Fibroblast of upper back skin (primary cell): ENCODE measurements at regions not wholly inside any gene's neighbourhood (a gene's known extent, or its start where the extent isn't known, plus 50 kb on each side); places are given as distances from the start of the nearest gene placed in this dataset.
"Not testable (repeated sequence)": the region's sequence is repeated elsewhere in the genome, so short reads cannot be mapped to it uniquely, and the experiment has no call there.

Experiments used
- DNase-seq: peaks from one replicate; pipeline ENCODE4 v3.0.0-alpha.2; 2013

DNA sequence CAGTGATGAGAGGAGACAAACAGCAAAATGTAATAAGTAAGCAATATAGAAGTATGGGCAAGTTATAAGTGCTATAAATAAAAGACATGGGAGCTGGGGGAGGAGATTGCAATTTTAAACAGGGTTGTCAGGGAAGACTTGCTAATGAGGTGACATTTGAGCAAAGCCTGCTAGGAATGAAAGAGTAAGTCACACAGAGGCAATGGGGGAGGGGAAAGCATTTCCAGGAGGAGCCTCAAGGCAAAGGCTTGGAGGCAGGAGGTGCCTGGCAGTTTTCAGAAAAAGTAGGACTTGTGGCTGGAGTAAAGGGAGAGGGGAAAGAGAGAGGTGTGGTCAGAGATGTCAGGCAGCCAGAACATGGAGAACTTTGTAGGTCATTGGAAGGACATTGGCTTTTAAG lies 124.4 kb upstream of the NMUR2 start:
- DNase-seq: no peak

GRCh38 chr5:152532714-152533113 lies 127.6 kb upstream of the NMUR2 start:
- DNase-seq: peak; percentile 67

DNA sequence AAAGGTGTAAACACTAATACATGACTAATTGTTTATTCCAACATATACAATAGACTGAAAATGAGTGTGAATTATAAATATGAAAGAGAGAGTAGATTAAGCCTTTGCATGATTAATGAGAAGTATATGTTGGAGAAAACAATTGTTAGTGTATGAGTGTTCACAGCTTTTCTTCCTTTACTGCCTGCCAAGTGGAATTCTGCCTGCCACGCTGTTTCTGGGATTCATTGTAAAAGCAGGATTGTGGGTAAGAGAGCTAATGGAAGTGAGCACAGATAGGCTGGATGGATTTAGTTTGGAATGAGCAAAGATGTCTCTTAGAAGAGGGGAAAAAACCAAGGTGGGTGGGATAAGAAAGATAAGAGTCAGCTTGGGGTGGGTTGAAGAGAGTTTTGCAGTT lies 129.6 kb upstream of the NMUR2 start:
- no peak for DNase-seq

DNA sequence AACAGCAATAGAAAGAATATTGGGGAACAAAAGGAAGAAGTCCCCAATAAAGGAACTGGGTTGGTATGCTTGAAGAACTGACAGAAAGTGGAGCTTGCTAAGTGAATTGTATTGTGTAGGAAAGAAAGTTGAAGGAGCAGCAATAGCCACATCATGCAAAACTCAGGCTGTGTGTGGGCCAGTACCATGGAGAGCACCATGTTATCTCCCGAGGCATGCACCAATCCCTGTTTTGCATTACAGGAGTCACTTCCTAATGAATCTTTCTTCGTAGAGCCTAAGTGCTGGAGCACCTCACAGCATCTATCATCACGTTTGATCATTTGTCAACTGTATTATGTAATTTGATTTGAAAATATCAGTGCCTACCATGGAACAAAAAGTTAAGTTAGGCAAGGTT lies 137.7 kb upstream of the NMUR2 start:
- peak; percentile 43 for DNase-seq

GRCh38 chr5:152546493-152546892 lies 141.4 kb upstream of the NMUR2 start:
- no peak for DNase-seq

DNA sequence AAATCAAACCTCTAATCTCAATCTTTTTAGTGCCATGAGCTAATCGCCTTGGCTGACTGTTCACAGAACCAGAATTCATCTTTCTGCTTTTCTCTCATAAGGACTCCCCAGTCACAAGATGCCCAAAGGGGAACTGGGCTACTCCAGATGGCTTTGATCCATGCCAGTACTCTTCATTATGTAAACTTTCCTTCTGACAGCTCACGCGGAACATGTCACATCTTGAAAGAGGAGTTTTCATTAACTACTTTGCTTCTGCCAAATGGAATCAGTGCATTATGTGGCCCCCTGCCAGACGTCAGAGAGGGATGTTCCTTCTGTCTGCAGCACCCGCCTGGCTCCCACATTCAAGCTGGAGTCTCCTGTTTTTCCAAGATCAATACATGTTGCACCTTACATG lies 142.1 kb upstream of the NMUR2 start:
- DNase-seq: no peak

DNA sequence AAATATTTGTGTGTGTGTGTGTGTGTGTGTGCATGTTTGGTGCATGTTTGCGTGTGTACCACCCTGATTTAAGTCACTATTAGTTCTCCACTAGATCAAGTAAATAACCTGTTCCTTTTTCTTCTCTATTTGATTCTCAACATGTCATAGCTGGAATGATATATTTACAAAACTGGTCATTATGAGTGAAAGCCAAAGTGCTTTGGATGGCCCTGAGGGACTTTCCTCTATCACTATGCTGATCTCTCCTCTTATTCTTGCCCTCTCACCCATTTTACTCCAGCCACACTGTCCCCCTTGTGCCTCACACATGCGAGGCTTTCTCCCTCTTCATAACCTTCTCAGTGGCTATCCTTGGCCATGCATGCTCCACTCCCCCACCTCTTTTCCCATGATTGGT lies 144.6 kb upstream of the NMUR2 start:
- no peak for DNase-seq

GRCh38 chr5:152551061-152551460 lies 146.0 kb upstream of the NMUR2 start:
- no peak for DNase-seq

- DNase-seq: no peak
These were observed 151.7 kb upstream of the NMUR2 start for GRCh38 chr5:152556784-152557183.

GRCh38 chr5:152560512-152561137 lies 155.5 kb upstream of the NMUR2 start:
- peak; percentile 64 for DNase-seq

- no peak for DNase-seq
These were observed 162.9 kb upstream of the NMUR2 start for GRCh38 chr5:152568016-152568415.

- no peak for DNase-seq
These were observed 167.7 kb upstream of the NMUR2 start for GRCh38 chr5:152572812-152573211.

GRCh38 chr5:152584103-152584502 lies 179.0 kb upstream of the NMUR2 start:
- no peak for DNase-seq

- DNase-seq: no peak
These were observed 187.3 kb upstream of the NMUR2 start for GRCh38 chr5:152592416-152592815.

GRCh38 chr5:152593388-152593787 lies 188.3 kb upstream of the NMUR2 start:
- DNase-seq: no peak

GRCh38 chr5:152595405-152595804 lies 190.3 kb upstream of the NMUR2 start:
- DNase-seq: no peak

DNA sequence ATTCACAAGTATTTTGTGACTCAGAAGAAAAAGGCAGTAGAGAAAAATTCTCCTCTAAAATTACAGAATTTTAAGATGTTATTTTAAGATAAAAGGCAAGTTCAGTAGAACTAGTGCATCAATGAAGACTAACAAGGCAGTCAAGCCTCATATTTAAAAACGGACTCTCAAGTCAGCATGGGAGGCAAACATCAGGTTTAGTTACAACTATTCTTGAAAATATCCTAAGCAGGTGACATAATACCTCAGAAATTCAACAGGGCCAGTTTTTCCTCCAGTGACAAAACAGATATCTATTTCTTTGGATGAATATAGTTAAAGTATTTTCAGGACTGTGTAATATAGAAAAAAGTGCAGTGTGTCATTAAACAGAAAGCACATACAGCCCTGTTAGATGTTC lies 194.0 kb upstream of the NMUR2 start:
- no peak for DNase-seq

DNA sequence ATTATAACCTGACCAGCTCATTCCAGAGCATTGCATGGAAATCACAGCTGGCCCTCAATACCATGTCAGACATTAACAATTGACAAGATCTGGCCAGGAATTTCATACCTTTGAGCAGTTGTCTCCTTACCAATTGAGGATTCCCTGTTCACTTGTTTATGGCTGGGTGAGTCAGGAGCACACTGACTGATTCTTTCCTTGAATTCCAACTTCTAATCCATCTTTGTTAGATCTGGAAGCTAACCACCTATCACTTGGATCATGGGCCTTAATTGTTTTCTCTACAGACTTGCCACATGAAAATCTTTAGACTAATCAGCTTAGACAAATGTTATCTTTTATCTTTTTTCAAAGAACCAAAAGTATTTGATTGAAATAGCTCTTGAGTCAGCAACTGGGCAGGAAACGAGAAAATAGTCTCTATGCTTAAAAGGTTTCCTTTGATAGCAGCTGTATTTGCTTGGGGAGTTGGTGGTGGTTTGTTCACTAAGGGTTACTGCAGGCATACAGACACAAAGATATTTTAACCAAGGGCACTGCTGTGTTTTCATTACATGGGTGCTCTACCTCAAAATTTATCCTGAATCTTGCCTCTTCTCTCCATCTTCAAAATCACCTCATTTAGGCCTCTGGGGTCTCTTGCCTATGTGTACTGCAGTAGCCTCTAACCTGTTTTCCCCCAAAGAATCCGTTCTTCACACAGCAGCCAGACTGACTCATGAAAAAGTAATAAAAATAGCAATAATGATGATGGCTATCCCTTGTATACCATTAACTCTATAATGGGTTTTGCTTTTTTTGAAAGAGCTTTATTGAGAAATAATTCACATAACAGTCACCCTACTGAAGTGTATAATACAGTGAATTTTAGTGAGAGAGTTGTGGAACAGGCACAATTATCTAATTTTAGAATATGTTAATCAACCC lies 197.0 kb upstream of the NMUR2 start:
- DNase-seq: no peak

DNA sequence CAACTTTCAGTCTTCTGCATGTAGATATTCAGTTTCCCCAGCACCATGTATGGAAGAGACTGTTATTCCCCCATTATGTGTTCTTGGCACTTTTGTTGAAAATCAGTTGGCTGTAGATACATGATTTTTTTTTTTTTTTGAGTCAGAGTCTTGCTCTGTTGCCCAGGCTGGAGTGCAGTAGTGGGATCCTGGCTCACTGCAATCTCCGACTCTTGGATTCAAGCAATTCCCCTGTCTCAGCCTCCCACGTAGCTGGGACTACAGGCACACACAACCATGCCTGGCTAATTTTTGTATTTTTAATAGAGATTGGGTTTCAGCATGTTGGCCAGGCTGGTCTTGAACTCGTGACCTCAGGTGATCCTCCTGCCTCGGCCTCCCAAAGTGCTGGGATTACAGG lies 201.0 kb upstream of the NMUR2 start:
- DNase-seq: not testable (repeated sequence)

- no peak for DNase-seq
These were observed 201.8 kb upstream of the NMUR2 start for GRCh38 chr5:152606776-152607364.

DNA sequence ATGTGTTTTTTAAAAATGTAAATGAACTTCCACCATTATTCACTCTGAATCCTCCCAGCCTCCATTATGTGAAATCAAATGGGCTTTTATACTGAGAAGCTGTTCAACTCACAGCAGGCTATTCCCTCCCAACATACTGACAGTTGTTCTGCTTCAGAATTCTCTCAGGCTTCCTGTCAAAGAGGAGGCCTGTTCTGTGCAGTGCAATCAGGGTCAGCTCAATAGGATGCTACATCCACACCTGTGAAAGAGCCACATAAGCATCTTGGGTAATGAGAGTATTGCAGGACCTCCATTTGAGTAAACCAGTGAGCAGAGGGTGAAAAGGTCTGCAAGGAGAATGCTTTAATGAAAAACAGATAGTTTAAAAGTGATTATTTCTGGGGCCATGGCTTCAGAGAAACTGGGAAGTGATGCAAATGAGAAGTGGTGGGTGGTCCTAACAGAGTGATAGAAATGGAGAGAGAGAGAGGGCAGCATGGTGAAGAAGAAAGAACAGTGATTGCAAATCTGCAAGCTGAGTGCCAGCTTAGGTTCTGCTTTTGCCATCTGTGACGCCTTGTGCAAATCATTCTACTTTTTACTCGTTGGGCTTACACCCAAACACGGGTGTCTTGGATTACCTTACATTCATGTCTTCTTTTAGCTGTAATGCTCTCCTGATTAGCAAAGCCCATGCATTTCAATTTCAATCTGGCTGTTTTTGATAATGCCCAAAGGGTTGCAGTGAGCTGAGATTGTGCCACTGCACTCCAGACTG lies 202.5 kb upstream of the NMUR2 start:
- DNase-seq: no peak

- no peak for DNase-seq
These were observed 203.4 kb upstream of the NMUR2 start for GRCh38 chr5:152608458-152608857.

GRCh38 chr5:152619756-152620155 lies 214.7 kb upstream of the NMUR2 start:
- DNase-seq: no peak
